GM12874 (cell line): ENCODE measurements at regions not wholly inside any gene's neighbourhood (a gene's known extent, or its start where the extent isn't known, plus 50 kb on each side); places are given as distances from the start of the nearest gene placed in this dataset.

Experiments
- TF ChIP-seq, protein P1 (sequence below): IDR thresholded peaks from 2 replicates; pipeline ENCODE4 v1.5.1; 2011; ENCODE audit warnings: low read depth, mild to moderate bottlenecking, control low read depth, low read length, moderate library complexity; ENCODE audit not compliant: insufficient read depth

DNA sequence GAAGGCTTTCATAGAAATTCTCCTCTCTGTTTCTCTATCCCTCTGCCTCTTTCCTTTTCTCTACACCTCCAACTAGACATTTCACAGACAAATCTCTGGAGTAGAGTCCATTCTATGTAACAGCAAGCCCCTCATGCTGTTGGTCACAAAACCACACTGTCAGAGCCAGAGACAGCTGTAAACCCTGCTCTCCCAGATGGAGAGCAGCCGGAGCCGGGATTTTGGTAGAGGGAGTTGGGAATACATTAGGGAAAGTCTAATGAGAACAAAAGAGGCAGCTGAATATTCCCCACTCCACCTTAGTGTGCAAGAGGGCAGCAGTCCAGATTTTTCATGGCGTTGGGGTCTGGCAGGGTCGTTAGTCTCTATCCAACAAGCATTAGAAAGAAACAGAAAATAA lies 68.3 kb upstream of the EDN1 start:
- TF ChIP-seq, protein P1, sequence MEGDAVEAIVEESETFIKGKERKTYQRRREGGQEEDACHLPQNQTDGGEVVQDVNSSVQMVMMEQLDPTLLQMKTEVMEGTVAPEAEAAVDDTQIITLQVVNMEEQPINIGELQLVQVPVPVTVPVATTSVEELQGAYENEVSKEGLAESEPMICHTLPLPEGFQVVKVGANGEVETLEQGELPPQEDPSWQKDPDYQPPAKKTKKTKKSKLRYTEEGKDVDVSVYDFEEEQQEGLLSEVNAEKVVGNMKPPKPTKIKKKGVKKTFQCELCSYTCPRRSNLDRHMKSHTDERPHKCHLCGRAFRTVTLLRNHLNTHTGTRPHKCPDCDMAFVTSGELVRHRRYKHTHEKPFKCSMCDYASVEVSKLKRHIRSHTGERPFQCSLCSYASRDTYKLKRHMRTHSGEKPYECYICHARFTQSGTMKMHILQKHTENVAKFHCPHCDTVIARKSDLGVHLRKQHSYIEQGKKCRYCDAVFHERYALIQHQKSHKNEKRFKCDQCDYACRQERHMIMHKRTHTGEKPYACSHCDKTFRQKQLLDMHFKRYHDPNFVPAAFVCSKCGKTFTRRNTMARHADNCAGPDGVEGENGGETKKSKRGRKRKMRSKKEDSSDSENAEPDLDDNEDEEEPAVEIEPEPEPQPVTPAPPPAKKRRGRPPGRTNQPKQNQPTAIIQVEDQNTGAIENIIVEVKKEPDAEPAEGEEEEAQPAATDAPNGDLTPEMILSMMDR: no peak

DNA sequence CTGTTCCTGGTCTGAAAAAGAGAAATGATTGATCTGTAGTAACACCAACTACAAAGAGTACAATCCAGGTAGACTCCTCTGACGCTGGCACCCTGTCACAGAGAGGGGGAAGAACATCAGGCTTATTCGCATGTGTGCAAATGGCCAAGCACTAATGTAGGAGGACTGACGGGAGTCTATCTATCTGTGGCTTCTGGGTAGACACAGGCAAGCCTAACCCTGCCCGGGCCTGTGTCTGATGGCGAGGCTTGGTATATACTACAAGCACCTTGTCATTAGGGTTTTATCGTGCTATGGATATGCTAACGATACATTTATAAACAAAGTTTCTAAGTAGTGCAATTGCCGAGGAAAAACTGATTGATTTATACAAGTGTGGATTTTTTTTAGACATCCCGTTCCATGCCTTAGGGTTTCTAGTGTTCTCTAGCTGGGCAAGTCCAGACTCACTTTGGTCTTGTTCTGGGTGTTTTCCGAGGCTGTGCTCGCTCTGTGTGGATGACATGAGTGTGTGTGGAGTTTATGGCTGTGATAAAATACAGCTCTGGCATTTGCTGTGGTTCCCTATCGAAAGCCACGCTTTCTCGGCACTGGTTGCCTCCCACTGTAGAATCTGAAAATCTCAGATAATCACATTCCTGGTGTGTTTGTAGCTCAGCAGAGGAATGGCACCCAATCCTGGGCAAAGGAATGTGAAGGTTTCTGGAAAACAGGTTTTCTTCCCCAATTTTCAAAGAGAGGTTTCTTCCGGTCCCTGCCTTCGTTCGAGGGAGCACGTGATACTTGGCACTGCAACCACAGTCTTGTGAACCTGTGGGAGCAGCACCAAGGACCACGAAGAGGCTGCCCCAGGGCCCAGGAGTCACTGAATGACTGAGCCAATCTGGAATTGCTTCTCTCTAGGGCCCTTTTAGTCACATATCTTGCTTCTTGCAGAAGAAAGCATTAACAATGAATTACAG lies 67.5 kb upstream of the EDN1 start:
- TF ChIP-seq, protein P1: no peak

DNA sequence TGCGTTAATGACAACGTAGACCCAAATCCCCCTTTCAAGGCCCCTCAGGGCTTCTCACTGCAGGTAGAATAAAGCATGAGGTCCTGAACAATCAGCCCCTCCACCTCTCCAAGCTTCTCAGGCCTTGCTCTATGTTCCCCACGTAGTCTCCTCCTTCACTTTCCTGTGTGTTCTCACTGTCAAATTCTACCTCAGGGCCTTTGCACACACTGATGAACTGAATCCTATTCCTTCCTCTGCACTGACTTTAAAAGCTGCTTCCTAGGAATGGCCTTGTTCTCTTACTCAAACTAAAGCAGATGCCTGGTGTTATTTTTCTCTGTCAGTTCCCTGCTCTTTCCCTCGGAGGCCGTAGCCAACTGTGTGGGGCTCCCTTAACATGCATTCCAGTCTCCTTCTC lies 66.8 kb upstream of the EDN1 start:
- TF ChIP-seq, protein P1: no peak

DNA sequence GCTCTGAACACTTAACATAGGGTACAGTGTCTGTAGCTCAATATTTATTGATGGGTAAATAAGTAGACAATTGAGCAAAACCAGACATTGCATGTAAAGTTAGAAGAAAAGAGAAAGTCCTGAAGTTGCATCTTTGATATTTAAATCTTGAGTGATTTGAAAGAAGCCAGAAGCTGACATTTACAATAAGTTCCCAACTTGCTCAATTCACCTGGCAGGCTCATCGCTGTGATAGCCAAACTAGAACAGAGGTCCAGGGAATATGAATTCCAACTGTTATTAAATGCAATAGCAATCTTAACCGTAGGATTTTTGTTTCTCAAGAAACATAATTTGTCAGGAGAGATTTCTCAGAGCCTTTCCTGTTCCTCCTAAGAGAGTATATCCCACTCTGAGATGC lies 65.9 kb upstream of the EDN1 start:
- TF ChIP-seq, protein P1: no peak

DNA sequence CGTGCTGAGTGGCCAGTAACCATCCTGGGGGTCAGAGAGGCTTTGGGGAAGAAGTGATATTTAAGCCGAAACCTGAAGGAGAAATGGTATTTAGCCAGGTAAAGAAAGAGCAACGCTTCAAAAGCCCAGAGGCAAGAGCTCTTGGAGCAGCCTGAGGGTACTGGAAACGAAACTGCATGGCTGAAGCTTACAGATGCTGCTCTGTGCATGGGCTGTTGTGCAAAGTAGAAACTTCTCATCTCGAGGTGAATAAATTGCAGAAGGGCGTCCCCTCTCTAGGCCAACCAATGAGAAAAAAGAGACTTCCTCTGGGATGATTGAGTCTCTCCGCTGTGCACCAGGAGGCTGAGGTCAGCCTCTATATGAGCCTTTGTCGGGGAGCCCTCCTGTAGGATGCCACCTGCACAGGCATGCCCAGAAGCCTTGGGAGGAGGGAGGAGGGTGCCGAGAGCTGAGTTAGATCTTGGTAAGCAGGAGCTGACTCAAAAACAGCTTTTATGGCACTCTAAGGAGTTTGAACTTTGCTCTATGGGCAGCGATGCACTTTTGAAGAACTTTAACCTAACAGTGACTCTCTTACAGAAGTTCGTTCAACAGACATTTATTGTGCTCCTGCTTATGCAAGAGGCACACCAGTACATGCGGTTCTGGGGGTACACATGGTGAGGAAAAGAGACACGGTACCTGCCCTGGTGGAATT lies 61.6 kb upstream of the EDN1 start:
- TF ChIP-seq, protein P1: no peak

DNA sequence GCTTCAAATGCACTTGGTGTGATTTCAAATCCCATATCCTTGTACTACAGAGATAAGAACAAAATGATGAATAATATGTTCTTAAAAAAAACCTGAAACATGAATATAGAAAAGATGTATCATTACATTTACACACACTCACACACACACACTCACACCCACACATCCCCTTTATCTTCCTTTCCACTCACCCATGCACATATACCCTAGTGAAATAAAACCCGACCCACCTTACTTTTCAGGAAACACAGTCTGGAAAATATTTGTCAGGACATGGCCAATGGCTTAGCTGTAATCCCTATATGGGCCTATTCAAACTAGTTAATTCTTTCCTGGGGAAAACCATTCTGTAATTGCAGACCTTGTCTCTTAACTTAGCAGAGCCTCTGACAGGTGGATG lies 60.8 kb upstream of the EDN1 start:
- TF ChIP-seq, protein P1: no peak

DNA sequence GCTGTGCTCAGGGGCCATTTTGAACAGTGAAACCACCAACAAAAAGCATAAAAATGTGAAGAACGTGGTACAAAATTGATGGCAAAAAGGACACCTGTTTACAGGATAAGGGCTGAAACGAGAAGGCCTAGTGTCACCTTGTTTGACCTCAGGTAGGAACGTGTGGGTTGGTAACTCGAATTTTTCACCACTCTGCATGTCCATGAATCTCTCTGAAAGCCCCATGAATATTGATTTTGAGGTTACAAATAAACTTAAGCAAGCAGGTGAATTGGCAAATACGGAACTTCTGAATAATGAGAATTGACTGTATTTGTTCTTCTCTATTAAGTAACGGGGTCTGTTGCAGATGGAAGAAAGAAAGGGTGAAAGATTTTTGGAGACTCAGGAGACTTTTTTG lies 59.6 kb upstream of the EDN1 start:
- TF ChIP-seq, protein P1: no peak
